ENCODE measurements at regions not wholly inside any gene's neighbourhood (a gene's known extent, or its start where the extent isn't known, plus 50 kb on each side); places are given as distances from the start of the nearest gene placed in this dataset.
"Not testable (repeated sequence)": the region's sequence is repeated elsewhere in the genome, so short reads cannot be mapped to it uniquely, and the experiment has no call there.

DNA sequence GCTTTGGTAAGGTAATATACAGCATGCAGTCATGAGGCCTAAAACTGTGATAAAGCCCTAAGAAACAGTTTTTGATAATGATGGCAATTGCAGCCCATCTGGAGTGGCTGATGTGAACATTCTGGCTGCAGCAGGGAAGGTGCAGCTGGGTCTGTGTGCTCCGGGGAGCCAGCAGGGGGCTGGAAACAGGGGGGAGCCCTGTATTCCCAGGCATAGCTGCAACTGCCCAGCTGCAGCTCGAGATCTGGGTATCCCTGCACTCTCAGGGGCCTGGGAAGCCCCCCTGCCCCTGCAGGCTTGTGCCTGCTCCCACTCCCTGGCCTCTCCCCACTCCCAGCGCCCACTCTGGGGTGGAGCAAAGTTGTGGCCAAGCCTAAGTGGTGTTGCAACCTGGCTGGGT is 95.6 kb downstream of the RRAGB start:
- ATAC-seq (ENCODE audit: low FRiP score) (no peak), DNase-seq (no peak)
- no peaks in the 10 kb centered on the region for H3K36me3 ChIP-seq (ENCODE audit: control insufficient read depth in 1 of 2, insufficient read depth in 2 of 2, low read length in 1 of 2)
- H3K27me3 ChIP-seq (ENCODE audit: control insufficient read depth in 1 of 2, insufficient read depth in 2 of 2, low read length in 1 of 2), result no peaks in the 10 kb centered on the region
- no peaks in the 10 kb centered on the region for H3K4me1 ChIP-seq (ENCODE audit: control insufficient read depth in 1 of 2, insufficient read depth in 2 of 2, low read length in 2 of 2)
- peaks cover 2% of the 10 kb centered on the region for H3K9me3 ChIP-seq (ENCODE audit: control insufficient read depth, low read length)
- H3K27ac ChIP-seq (ENCODE audit: low read depth in 1 of 2, low read length in 2 of 2), result no peak overlapping the region
- H3K4me3 ChIP-seq (ENCODE audit: low read length in 2 of 2), result no peak overlapping the region
- intact Hi-C loops (cut with DNase I), result no loop called here
- 39 to 60% methylated on average over 3 of the region's 3 CpGs for WGBS, 2 donors

GRCh38 chrX:55815546-55815945 is 98.0 kb downstream of the RRAGB start:
- H3K9me3 ChIP-seq (ENCODE audit: control insufficient read depth, low read length), result peaks cover 4% of the 10 kb centered on the region
- no peak overlapping the region for H3K4me3 ChIP-seq (ENCODE audit: low read length in 2 of 2)
- intact Hi-C loops (cut with DNase I), result no loop called here
- H3K4me1 ChIP-seq (ENCODE audit: control insufficient read depth in 1 of 2, insufficient read depth in 2 of 2, low read length in 2 of 2), result no peaks in the 10 kb centered on the region
- no peak for ATAC-seq (ENCODE audit: low FRiP score)
- no peak for DNase-seq
- no peak overlapping the region for H3K27ac ChIP-seq (ENCODE audit: low read depth in 1 of 2, low read length in 2 of 2)
- no peaks in the 10 kb centered on the region for H3K27me3 ChIP-seq (ENCODE audit: control insufficient read depth in 1 of 2, insufficient read depth in 2 of 2, low read length in 1 of 2)
- H3K36me3 ChIP-seq (ENCODE audit: control insufficient read depth in 1 of 2, insufficient read depth in 2 of 2, low read length in 1 of 2), result no peaks in the 10 kb centered on the region

GRCh38 chrX:55816023-55816422 is 98.5 kb downstream of the RRAGB start:
- intact Hi-C loops (cut with DNase I), result no loop called here
- 54 to 61% methylated on average over 2 of the region's 2 CpGs for WGBS, 2 donors
- Histone ChIP-seq H3K4me3 (ENCODE audit: low read length in 2 of 2) (no peak overlapping the region), H3K9me3 (ENCODE audit: control insufficient read depth, low read length) (peaks cover 4% of the 10 kb centered on the region), H3K27me3 (ENCODE audit: control insufficient read depth in 1 of 2, insufficient read depth in 2 of 2, low read length in 1 of 2) (no peaks in the 10 kb centered on the region), H3K36me3 (ENCODE audit: control insufficient read depth in 1 of 2, insufficient read depth in 2 of 2, low read length in 1 of 2) (no peaks in the 10 kb centered on the region), H3K27ac (ENCODE audit: low read depth in 1 of 2, low read length in 2 of 2) (no peak overlapping the region), H3K4me1 (ENCODE audit: control insufficient read depth in 1 of 2, insufficient read depth in 2 of 2, low read length in 2 of 2) (no peaks in the 10 kb centered on the region)
- ATAC-seq (ENCODE audit: low FRiP score), result no peak
- DNase-seq, result no peak

DNA sequence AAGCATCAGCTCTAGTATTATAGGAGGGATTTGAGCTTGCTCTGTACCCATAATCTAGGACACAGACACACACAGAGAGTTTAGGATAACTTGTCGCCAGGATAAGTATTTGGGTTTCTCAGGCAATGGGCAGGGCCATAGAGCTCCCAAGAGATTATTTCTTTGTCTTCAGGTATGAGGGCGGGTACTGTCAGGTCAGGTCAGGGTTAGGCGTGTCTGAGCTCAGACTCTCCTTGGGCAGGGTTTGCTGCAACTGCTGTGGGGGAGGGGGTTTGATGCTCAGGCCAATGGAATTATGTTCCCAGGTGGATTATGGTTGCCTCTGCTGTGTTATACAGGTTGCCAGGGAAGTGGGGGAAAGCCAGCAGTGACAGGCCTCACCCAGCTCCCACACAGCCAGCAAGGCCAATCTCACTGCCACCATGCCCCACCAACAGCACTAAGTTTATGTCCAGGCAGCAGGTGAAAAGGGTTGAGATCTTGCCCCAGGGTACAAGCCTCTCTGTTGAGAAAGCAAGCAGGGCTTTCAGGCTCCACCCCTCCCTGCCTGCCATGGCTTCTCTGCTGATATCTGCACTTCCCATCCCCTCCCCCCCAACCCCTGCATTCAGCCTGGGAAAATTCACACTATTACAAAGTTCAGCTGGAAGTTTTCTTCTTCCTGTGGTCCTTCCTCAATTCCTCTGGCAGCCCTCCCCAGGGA is 101.3 kb downstream of the RRAGB start:
- DNase-seq (no peak), ATAC-seq (ENCODE audit: low FRiP score) (no peak)
- no peak overlapping the region for H3K27ac ChIP-seq (ENCODE audit: low read depth in 1 of 2, low read length in 2 of 2)
- H3K36me3 ChIP-seq (ENCODE audit: control insufficient read depth in 1 of 2, insufficient read depth in 2 of 2, low read length in 1 of 2), result no peaks in the 10 kb centered on the region
- H3K27me3 ChIP-seq (ENCODE audit: control insufficient read depth in 1 of 2, insufficient read depth in 2 of 2, low read length in 1 of 2), result no peaks in the 10 kb centered on the region
- no peak overlapping the region for H3K4me3 ChIP-seq (ENCODE audit: low read length in 2 of 2)
- intact Hi-C loops (cut with DNase I), result no loop called here
- no peaks in the 10 kb centered on the region for H3K4me1 ChIP-seq (ENCODE audit: control insufficient read depth in 1 of 2, insufficient read depth in 2 of 2, low read length in 2 of 2)
- 68 to 77% methylated on average over 3 of the region's 3 CpGs for WGBS, 2 donors
- H3K9me3 ChIP-seq (ENCODE audit: control insufficient read depth, low read length), result peaks cover 4% of the 10 kb centered on the region

- Histone ChIP-seq H3K27ac (ENCODE audit: low read depth in 1 of 2, low read length in 2 of 2) (no peak overlapping the region), H3K4me1 (ENCODE audit: control insufficient read depth in 1 of 2, insufficient read depth in 2 of 2, low read length in 2 of 2) (no peaks in the 10 kb centered on the region), H3K36me3 (ENCODE audit: control insufficient read depth in 1 of 2, insufficient read depth in 2 of 2, low read length in 1 of 2) (peaks cover 0 to 2% of the 10 kb centered on the region in 2 donors), H3K27me3 (ENCODE audit: control insufficient read depth in 1 of 2, insufficient read depth in 2 of 2, low read length in 1 of 2) (no peaks in the 10 kb centered on the region), H3K9me3 (ENCODE audit: control insufficient read depth, low read length) (peaks cover 14% of the 10 kb centered on the region), H3K4me3 (ENCODE audit: low read length in 2 of 2) (no peak overlapping the region)
- DNase-seq (no peak), ATAC-seq (ENCODE audit: low FRiP score) (no peak)
- 41 to 42% methylated on average over 2 of the region's 2 CpGs for WGBS, 2 donors
- intact Hi-C loops (cut with DNase I), result no loop called here
Measured at GRCh38 chrX:55839485-55839884, 121.9 kb downstream of the RRAGB start.

DNA sequence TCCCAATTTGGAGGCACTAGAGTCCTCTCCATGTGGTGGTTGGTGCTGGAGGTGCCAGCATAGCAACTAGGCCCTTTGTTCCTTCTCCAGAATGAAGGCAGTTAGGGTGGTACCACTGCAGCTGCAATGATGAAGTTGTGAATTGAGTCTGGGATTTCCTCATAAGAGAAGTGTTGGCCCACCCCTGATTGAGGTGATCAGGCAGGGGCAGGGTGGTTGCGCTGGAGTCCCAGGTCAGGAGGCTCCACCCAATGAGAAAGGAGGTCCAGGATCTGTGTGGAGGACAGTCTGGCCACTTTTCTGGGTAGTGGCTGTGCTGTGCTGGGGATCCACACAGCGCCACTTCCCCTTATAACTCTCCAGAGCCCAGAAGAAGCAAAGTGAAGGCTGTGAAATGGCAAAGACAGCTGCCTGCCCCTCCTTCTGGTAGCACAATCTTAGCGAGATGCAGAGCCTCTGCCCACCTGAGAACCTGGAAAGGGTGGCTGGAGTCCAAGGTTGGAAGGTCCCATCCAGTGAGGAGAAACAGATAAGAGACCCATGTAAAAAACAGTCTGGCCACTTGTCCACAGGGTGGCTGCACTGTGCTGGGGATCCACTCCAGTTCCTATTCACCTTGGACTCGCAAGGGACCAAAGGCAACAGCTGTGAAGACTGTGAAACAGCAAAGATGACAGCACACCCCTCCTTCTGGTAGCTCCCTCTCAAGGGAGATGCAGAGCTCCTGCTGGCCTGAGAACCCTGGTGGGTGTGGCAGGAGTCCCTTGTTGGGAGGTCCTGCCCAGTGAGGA is 124.6 kb downstream of the RRAGB start:
- no peak overlapping the region for H3K27ac ChIP-seq (ENCODE audit: low read depth in 1 of 2, low read length in 2 of 2)
- ATAC-seq (ENCODE audit: low FRiP score) (no peak), DNase-seq (no peak)
- H3K36me3 ChIP-seq (ENCODE audit: control insufficient read depth in 1 of 2, insufficient read depth in 2 of 2, low read length in 1 of 2), result peaks cover 0 to 2% of the 10 kb centered on the region in 2 donors
- no peaks in the 10 kb centered on the region for H3K27me3 ChIP-seq (ENCODE audit: control insufficient read depth in 1 of 2, insufficient read depth in 2 of 2, low read length in 1 of 2)
- no peak overlapping the region for H3K4me3 ChIP-seq (ENCODE audit: low read length in 2 of 2)
- intact Hi-C loops (cut with DNase I), result no loop called here
- H3K9me3 ChIP-seq (ENCODE audit: control insufficient read depth, low read length), result peaks cover 14% of the 10 kb centered on the region
- 42 to 76% methylated on average over 4 of the region's 4 CpGs for WGBS, 2 donors
- no peaks in the 10 kb centered on the region for H3K4me1 ChIP-seq (ENCODE audit: control insufficient read depth in 1 of 2, insufficient read depth in 2 of 2, low read length in 2 of 2)

GRCh38 chrX:55866779-55867178 is 149.2 kb downstream of the RRAGB start:
- not testable (repeated sequence) for H3K4me3 ChIP-seq (ENCODE audit: low read length in 2 of 2); H3K27me3 ChIP-seq (ENCODE audit: control insufficient read depth in 1 of 2, insufficient read depth in 2 of 2, low read length in 1 of 2); H3K9me3 ChIP-seq (ENCODE audit: control insufficient read depth, low read length); H3K4me1 ChIP-seq (ENCODE audit: control insufficient read depth in 1 of 2, insufficient read depth in 2 of 2, low read length in 2 of 2); ATAC-seq (ENCODE audit: low FRiP score); H3K36me3 ChIP-seq (ENCODE audit: control insufficient read depth in 1 of 2, insufficient read depth in 2 of 2, low read length in 1 of 2); DNase-seq; H3K27ac ChIP-seq (ENCODE audit: low read depth in 1 of 2, low read length in 2 of 2)
- intact Hi-C loops (cut with DNase I), result loop anchor here (10.0 kb wide), 2 partner anchors 58 to 62 kb away; no protein-coding TSS in a partner anchor
- 76 to 79% methylated on average over 4 of the region's 4 CpGs for WGBS, 2 donors

DNA sequence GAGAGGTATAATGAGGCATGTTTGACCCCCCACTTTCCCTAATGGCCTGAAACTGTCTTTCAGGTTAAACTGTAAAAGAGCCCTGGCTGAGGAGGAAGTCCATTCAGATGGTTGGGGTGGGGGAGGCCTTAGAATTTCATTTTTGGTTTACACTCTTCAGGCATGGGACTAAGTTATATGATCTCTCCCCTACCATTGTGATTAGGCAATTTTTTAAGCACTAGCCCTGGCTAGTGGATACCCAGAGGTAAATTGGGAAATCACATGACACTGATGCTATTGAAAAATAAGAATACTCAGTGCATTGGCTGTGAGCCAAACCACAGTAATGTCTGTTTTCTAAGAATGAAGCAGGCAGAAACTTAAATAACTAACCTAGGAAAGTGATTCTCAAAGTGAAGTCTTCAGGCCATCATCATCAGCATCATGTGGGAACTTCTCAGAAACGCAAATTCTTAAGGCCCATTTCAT is 149.7 kb downstream of the RRAGB start:
- Histone ChIP-seq H3K36me3 (ENCODE audit: control insufficient read depth in 1 of 2, insufficient read depth in 2 of 2, low read length in 1 of 2) (no peaks in the 10 kb centered on the region), H3K9me3 (ENCODE audit: control insufficient read depth, low read length) (no peaks in the 10 kb centered on the region), H3K27me3 (ENCODE audit: control insufficient read depth in 1 of 2, insufficient read depth in 2 of 2, low read length in 1 of 2) (no peaks in the 10 kb centered on the region), H3K27ac (ENCODE audit: low read depth in 1 of 2, low read length in 2 of 2) (no peak overlapping the region), H3K4me3 (ENCODE audit: low read length in 2 of 2) (no peak overlapping the region), H3K4me1 (ENCODE audit: control insufficient read depth in 1 of 2, insufficient read depth in 2 of 2, low read length in 2 of 2) (no peaks in the 10 kb centered on the region)
- intact Hi-C loops (cut with DNase I), result loop anchor here (10.0 kb wide), 2 partner anchors 58 to 62 kb away; no protein-coding TSS in a partner anchor
- ATAC-seq (ENCODE audit: low FRiP score) (no peak), DNase-seq (no peak)
- WGBS, 2 donors, result 49 to 77% methylated on average over 1 of the region's 1 CpG

- 75 to 88% methylated on average over 1 of the region's 1 CpG for WGBS, 2 donors
Measured at GRCh38 chrX:55867708-55868107, 150.2 kb downstream of the RRAGB start.

More at GRCh38 chrX:55867708-55868107, 150.2 kb downstream of the RRAGB start:
- H3K27me3 ChIP-seq (ENCODE audit: control insufficient read depth in 1 of 2, insufficient read depth in 2 of 2, low read length in 1 of 2), result no peaks in the 10 kb centered on the region
- H3K4me1 ChIP-seq (ENCODE audit: control insufficient read depth in 1 of 2, insufficient read depth in 2 of 2, low read length in 2 of 2), result no peaks in the 10 kb centered on the region
- H3K36me3 ChIP-seq (ENCODE audit: control insufficient read depth in 1 of 2, insufficient read depth in 2 of 2, low read length in 1 of 2), result no peaks in the 10 kb centered on the region
- DNase-seq (no peak), ATAC-seq (ENCODE audit: low FRiP score) (no peak)
- intact Hi-C loops (cut with DNase I), result loop anchor here (10.0 kb wide), 2 partner anchors 57 to 63 kb away; no protein-coding TSS in a partner anchor
- H3K9me3 ChIP-seq (ENCODE audit: control insufficient read depth, low read length), result no peaks in the 10 kb centered on the region
- H3K4me3 ChIP-seq (ENCODE audit: low read length in 2 of 2), result no peak overlapping the region
- no peak overlapping the region for H3K27ac ChIP-seq (ENCODE audit: low read depth in 1 of 2, low read length in 2 of 2)
